Ishikawa (cell line): ENCODE measurements at regions not wholly inside any gene's neighbourhood (a gene's known extent, or its start where the extent isn't known, plus 50 kb on each side); places are given as distances from the start of the nearest gene placed in this dataset.

Source experiments
- CREB1 ChIP-seq: IDR thresholded peaks from 2 replicates; pipeline ENCODE4 v1.6.1; 2012; ENCODE audit warnings: low read depth
- EGR1 ChIP-seq: IDR thresholded peaks from 2 replicates; pipeline ENCODE4 v1.6.1; 2012
- EP300 ChIP-seq: IDR thresholded peaks from 2 replicates; pipeline ENCODE4 v1.6.1; 2012; ENCODE audit warnings: borderline replicate concordance
- FOXM1 ChIP-seq: IDR thresholded peaks from 2 replicates; pipeline ENCODE4 v1.6.1; 2012; ENCODE audit warnings: low read depth, borderline replicate concordance
- MAX ChIP-seq: IDR thresholded peaks from 2 replicates; pipeline ENCODE4 v1.6.1; 2012
- RAD21 ChIP-seq: IDR thresholded peaks from 2 replicates; pipeline ENCODE4 v1.6.1; 2012; ENCODE audit warnings: low read depth
- TAF1 ChIP-seq: IDR thresholded peaks from 2 replicates; pipeline ENCODE4 v1.6.1; 2012; ENCODE audit warnings: low read depth, mild to moderate bottlenecking
- TEAD4 ChIP-seq: IDR thresholded peaks from 2 replicates; pipeline ENCODE4 v1.6.1; 2012
- TF ChIP-seq, protein P1 (sequence below): IDR thresholded peaks from 2 replicates; pipeline ENCODE4 v1.6.1; 2012; ENCODE audit warnings: low read depth, mild to moderate bottlenecking
- TF ChIP-seq, protein P2 (sequence below): IDR thresholded peaks from 2 replicates; pipeline ENCODE4 v1.6.1; 2012

DNA sequence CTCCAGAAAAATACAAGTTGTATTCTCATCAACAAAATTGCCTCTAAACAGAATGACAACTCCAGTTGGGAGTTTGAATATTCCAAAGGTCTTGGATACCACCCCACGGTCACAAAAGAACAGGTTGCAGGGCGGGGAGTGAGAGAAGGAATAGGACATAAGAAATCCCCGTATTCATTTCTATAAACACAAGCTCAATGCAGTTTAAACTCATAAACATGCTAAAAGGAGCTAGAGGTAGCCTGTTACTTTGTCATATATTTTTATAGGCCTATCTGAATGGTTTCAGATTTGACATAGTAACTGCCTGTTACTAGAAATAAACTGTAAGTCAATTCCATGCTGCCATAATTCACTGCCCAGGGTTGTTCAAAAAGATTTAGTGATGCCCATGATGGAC, 567.5 kb downstream of the BCL11A start:
- no peak for TF ChIP-seq TEAD4
- no peak for TF ChIP-seq MAX
- TF ChIP-seq, protein P1, sequence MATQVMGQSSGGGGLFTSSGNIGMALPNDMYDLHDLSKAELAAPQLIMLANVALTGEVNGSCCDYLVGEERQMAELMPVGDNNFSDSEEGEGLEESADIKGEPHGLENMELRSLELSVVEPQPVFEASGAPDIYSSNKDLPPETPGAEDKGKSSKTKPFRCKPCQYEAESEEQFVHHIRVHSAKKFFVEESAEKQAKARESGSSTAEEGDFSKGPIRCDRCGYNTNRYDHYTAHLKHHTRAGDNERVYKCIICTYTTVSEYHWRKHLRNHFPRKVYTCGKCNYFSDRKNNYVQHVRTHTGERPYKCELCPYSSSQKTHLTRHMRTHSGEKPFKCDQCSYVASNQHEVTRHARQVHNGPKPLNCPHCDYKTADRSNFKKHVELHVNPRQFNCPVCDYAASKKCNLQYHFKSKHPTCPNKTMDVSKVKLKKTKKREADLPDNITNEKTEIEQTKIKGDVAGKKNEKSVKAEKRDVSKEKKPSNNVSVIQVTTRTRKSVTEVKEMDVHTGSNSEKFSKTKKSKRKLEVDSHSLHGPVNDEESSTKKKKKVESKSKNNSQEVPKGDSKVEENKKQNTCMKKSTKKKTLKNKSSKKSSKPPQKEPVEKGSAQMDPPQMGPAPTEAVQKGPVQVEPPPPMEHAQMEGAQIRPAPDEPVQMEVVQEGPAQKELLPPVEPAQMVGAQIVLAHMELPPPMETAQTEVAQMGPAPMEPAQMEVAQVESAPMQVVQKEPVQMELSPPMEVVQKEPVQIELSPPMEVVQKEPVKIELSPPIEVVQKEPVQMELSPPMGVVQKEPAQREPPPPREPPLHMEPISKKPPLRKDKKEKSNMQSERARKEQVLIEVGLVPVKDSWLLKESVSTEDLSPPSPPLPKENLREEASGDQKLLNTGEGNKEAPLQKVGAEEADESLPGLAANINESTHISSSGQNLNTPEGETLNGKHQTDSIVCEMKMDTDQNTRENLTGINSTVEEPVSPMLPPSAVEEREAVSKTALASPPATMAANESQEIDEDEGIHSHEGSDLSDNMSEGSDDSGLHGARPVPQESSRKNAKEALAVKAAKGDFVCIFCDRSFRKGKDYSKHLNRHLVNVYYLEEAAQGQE: no peak
- TF ChIP-seq CREB1: no peak
- no peak for TF ChIP-seq EP300
- TF ChIP-seq TAF1: no peak
- TF ChIP-seq RAD21: no peak
- TF ChIP-seq EGR1: no peak
- TF ChIP-seq, protein P2, sequence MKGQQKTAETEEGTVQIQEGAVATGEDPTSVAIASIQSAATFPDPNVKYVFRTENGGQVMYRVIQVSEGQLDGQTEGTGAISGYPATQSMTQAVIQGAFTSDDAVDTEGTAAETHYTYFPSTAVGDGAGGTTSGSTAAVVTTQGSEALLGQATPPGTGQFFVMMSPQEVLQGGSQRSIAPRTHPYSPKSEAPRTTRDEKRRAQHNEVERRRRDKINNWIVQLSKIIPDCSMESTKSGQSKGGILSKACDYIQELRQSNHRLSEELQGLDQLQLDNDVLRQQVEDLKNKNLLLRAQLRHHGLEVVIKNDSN: no peak
- no peak for TF ChIP-seq FOXM1
